ENCODE measurements at regions not wholly inside any gene's neighbourhood (a gene's known extent, or its start where the extent isn't known, plus 50 kb on each side); places are given as distances from the start of the nearest gene placed in this dataset.

GRCh38 chr11:122509899-122510298, 145.6 kb upstream of the UBASH3B start:
- H3K36me3 ChIP-seq (ENCODE audit: control insufficient read depth, insufficient read depth, low read length): no peaks in the 10 kb centered on the region
- no peak overlapping the region for H3K4ac ChIP-seq (ENCODE audit: low read depth, low read length)
- H3K9ac ChIP-seq (ENCODE audit: low read length): no peak overlapping the region
- H3K4me2 ChIP-seq (ENCODE audit: low read length): no peak overlapping the region
- no peak overlapping the region for H3K4me3 ChIP-seq (ENCODE audit: low read length)
- no peaks in the 10 kb centered on the region for H3K4me1 ChIP-seq (ENCODE audit: control insufficient read depth, low read depth, low read length)
- no peak for DNase-seq
- H2AK5ac ChIP-seq (ENCODE audit: low read length): no peak overlapping the region
- H3K79me2 ChIP-seq (ENCODE audit: control insufficient read depth, insufficient read depth, low read length): no peaks in the 10 kb centered on the region
- no peak overlapping the region for H2BK15ac ChIP-seq (replicated peaks; ENCODE audit: low read depth)
- H3K56ac ChIP-seq (ENCODE audit: low read length): no peak overlapping the region
- no peak overlapping the region for H2BK5ac ChIP-seq (ENCODE audit: low read length)
- H3K18ac ChIP-seq (ENCODE audit: low read length): no peak overlapping the region
- H4K5ac ChIP-seq (ENCODE audit: low read length): no peak overlapping the region
- H2BK120ac ChIP-seq (ENCODE audit: low read depth, low read length): no peak overlapping the region
- H4K8ac ChIP-seq (ENCODE audit: low read depth, low read length): no peak overlapping the region
- H3K27ac ChIP-seq (ENCODE audit: low read depth, low read length): no peak overlapping the region
- no peak overlapping the region for H3K23ac ChIP-seq (ENCODE audit: low read length)
- no peaks in the 10 kb centered on the region for H3K79me1 ChIP-seq (ENCODE audit: low read length)
- no CpG with 5 or more reads among the region's 15 CpGs for WGBS (ENCODE audit: extremely low coverage, insufficient coverage, low lambda C conversion rate)
- H3K27me3 ChIP-seq (ENCODE audit: insufficient read depth, low read length, poor library complexity): no peaks in the 10 kb centered on the region

GRCh38 chr11:122509091-122509490, 146.4 kb upstream of the UBASH3B start:
- Histone ChIP-seq H3K27ac (ENCODE audit: low read depth, low read length) (no peak overlapping the region), H3K18ac (ENCODE audit: low read length) (no peak overlapping the region), H2BK15ac (replicated peaks; ENCODE audit: low read depth) (no peak overlapping the region), H3K23ac (ENCODE audit: low read length) (no peak overlapping the region), H4K5ac (ENCODE audit: low read length) (no peak overlapping the region), H2AK5ac (ENCODE audit: low read length) (no peak overlapping the region), H3K4ac (ENCODE audit: low read depth, low read length) (no peak overlapping the region), H3K36me3 (ENCODE audit: control insufficient read depth, insufficient read depth, low read length) (no peaks in the 10 kb centered on the region), H2BK5ac (ENCODE audit: low read length) (no peak overlapping the region), H3K4me2 (ENCODE audit: low read length) (no peak overlapping the region), H3K4me1 (ENCODE audit: control insufficient read depth, low read depth, low read length) (no peaks in the 10 kb centered on the region), H3K79me1 (ENCODE audit: low read length) (no peaks in the 10 kb centered on the region), H3K56ac (ENCODE audit: low read length) (no peak overlapping the region), H4K8ac (ENCODE audit: low read depth, low read length) (no peak overlapping the region), H3K4me3 (ENCODE audit: low read length) (no peak overlapping the region), H3K79me2 (ENCODE audit: control insufficient read depth, insufficient read depth, low read length) (no peaks in the 10 kb centered on the region), H3K27me3 (ENCODE audit: insufficient read depth, low read length, poor library complexity) (no peaks in the 10 kb centered on the region), H2BK120ac (ENCODE audit: low read depth, low read length) (no peak overlapping the region), H3K9ac (ENCODE audit: low read length) (no peak overlapping the region)
- WGBS (ENCODE audit: extremely low coverage, insufficient coverage, low lambda C conversion rate): no CpG with 5 or more reads among the region's 4 CpGs
- no peak for DNase-seq

- no peaks in the 10 kb centered on the region for H3K36me3 ChIP-seq (ENCODE audit: control insufficient read depth, insufficient read depth, low read length)
- no peak overlapping the region for H2BK5ac ChIP-seq (ENCODE audit: low read length)
- H3K27me3 ChIP-seq (ENCODE audit: insufficient read depth, low read length, poor library complexity): no peaks in the 10 kb centered on the region
- H3K4me3 ChIP-seq (ENCODE audit: low read length): no peak overlapping the region
- H3K79me1 ChIP-seq (ENCODE audit: low read length): no peaks in the 10 kb centered on the region
- no peak overlapping the region for H3K56ac ChIP-seq (ENCODE audit: low read length)
- H2BK15ac ChIP-seq (replicated peaks; ENCODE audit: low read depth): no peak overlapping the region
- WGBS (ENCODE audit: extremely low coverage, insufficient coverage, low lambda C conversion rate): no CpG with 5 or more reads among the region's 8 CpGs
- no peak overlapping the region for H3K27ac ChIP-seq (ENCODE audit: low read depth, low read length)
- no peak overlapping the region for H4K5ac ChIP-seq (ENCODE audit: low read length)
- no peak overlapping the region for H3K23ac ChIP-seq (ENCODE audit: low read length)
- H3K79me2 ChIP-seq (ENCODE audit: control insufficient read depth, insufficient read depth, low read length): no peaks in the 10 kb centered on the region
- H2BK120ac ChIP-seq (ENCODE audit: low read depth, low read length): no peak overlapping the region
- no peak overlapping the region for H3K4ac ChIP-seq (ENCODE audit: low read depth, low read length)
- no peak overlapping the region for H2AK5ac ChIP-seq (ENCODE audit: low read length)
- H3K4me1 ChIP-seq (ENCODE audit: control insufficient read depth, low read depth, low read length): no peaks in the 10 kb centered on the region
- DNase-seq: peak; percentile 80
- H4K8ac ChIP-seq (ENCODE audit: low read depth, low read length): no peak overlapping the region
- no peak overlapping the region for H3K18ac ChIP-seq (ENCODE audit: low read length)
- H3K4me2 ChIP-seq (ENCODE audit: low read length): no peak overlapping the region
- H3K9ac ChIP-seq (ENCODE audit: low read length): no peak overlapping the region
These were observed 150.1 kb upstream of the UBASH3B start for GRCh38 chr11:122505304-122506006.

GRCh38 chr11:122494221-122494620, 161.3 kb upstream of the UBASH3B start:
- no peak overlapping the region for H3K4me2 ChIP-seq (ENCODE audit: low read length)
- H2BK15ac ChIP-seq (replicated peaks; ENCODE audit: low read depth): no peak overlapping the region
- no peak overlapping the region for H2AK5ac ChIP-seq (ENCODE audit: low read length)
- H2BK5ac ChIP-seq (ENCODE audit: low read length): no peak overlapping the region
- no peak overlapping the region for H4K8ac ChIP-seq (ENCODE audit: low read depth, low read length)
- H3K23ac ChIP-seq (ENCODE audit: low read length): no peak overlapping the region
- no peak overlapping the region for H3K4me3 ChIP-seq (ENCODE audit: low read length)
- no peaks in the 10 kb centered on the region for H3K27me3 ChIP-seq (ENCODE audit: insufficient read depth, low read length, poor library complexity)
- no CpG with 5 or more reads among the region's 2 CpGs for WGBS (ENCODE audit: extremely low coverage, insufficient coverage, low lambda C conversion rate)
- H3K79me2 ChIP-seq (ENCODE audit: control insufficient read depth, insufficient read depth, low read length): no peaks in the 10 kb centered on the region
- no peak overlapping the region for H3K56ac ChIP-seq (ENCODE audit: low read length)
- H3K27ac ChIP-seq (ENCODE audit: low read depth, low read length): no peak overlapping the region
- H4K5ac ChIP-seq (ENCODE audit: low read length): no peak overlapping the region
- no peaks in the 10 kb centered on the region for H3K79me1 ChIP-seq (ENCODE audit: low read length)
- no peaks in the 10 kb centered on the region for H3K4me1 ChIP-seq (ENCODE audit: control insufficient read depth, low read depth, low read length)
- H3K9ac ChIP-seq (ENCODE audit: low read length): no peak overlapping the region
- no peak overlapping the region for H3K18ac ChIP-seq (ENCODE audit: low read length)
- no peak for DNase-seq
- H2BK120ac ChIP-seq (ENCODE audit: low read depth, low read length): no peak overlapping the region
- no peak overlapping the region for H3K4ac ChIP-seq (ENCODE audit: low read depth, low read length)
- no peaks in the 10 kb centered on the region for H3K36me3 ChIP-seq (ENCODE audit: control insufficient read depth, insufficient read depth, low read length)

- Histone ChIP-seq H3K4me1 (ENCODE audit: control insufficient read depth, low read depth, low read length) (no peaks in the 10 kb centered on the region), H3K27me3 (ENCODE audit: insufficient read depth, low read length, poor library complexity) (no peaks in the 10 kb centered on the region), H3K9ac (ENCODE audit: low read length) (no peak overlapping the region), H3K4me2 (ENCODE audit: low read length) (no peak overlapping the region), H3K36me3 (ENCODE audit: control insufficient read depth, insufficient read depth, low read length) (no peaks in the 10 kb centered on the region), H3K4me3 (ENCODE audit: low read length) (no peak overlapping the region), H3K27ac (ENCODE audit: low read depth, low read length) (no peak overlapping the region), H3K79me1 (ENCODE audit: low read length) (no peaks in the 10 kb centered on the region), H2AK5ac (ENCODE audit: low read length) (no peak overlapping the region), H2BK5ac (ENCODE audit: low read length) (no peak overlapping the region), H3K23ac (ENCODE audit: low read length) (no peak overlapping the region), H2BK15ac (replicated peaks; ENCODE audit: low read depth) (no peak overlapping the region), H3K18ac (ENCODE audit: low read length) (no peak overlapping the region), H2BK120ac (ENCODE audit: low read depth, low read length) (no peak overlapping the region), H3K56ac (ENCODE audit: low read length) (no peak overlapping the region), H4K5ac (ENCODE audit: low read length) (no peak overlapping the region), H4K8ac (ENCODE audit: low read depth, low read length) (no peak overlapping the region), H3K4ac (ENCODE audit: low read depth, low read length) (no peak overlapping the region), H3K79me2 (ENCODE audit: control insufficient read depth, insufficient read depth, low read length) (no peaks in the 10 kb centered on the region)
- WGBS (ENCODE audit: extremely low coverage, insufficient coverage, low lambda C conversion rate): no CpG with 5 or more reads among the region's 3 CpGs
- DNase-seq: no peak
These were observed 164.0 kb upstream of the UBASH3B start for GRCh38 chr11:122491509-122491908.

Measured in mesendoderm (in vitro differentiated cells).